Breast epithelium (tissue), 3 donors: ENCODE measurements at regions not wholly inside any gene's neighbourhood (a gene's known extent, or its start where the extent isn't known, plus 50 kb on each side); places are given as distances from the start of the nearest gene placed in this dataset.

Source experiments
- POLR2AphosphoS5 ChIP-seq, 3 donors: sonication (generic); formaldehyde crosslinking; IDR thresholded peaks; one replicate each; pipeline ENCODE4 v1.6.1; 2017; ENCODE audit warnings: antibody characterized with exemption in 3 of 3
- TF ChIP-seq, protein P1 (sequence below), 3 donors: fragments of 450-650 bp; IDR thresholded peaks; one replicate each; pipeline ENCODE4 v1.5.1; 2016 to 2017; ENCODE audit warnings: antibody characterized with exemption in 3 of 3, mild to moderate bottlenecking in 3 of 3, moderate library complexity in 3 of 3

DNA sequence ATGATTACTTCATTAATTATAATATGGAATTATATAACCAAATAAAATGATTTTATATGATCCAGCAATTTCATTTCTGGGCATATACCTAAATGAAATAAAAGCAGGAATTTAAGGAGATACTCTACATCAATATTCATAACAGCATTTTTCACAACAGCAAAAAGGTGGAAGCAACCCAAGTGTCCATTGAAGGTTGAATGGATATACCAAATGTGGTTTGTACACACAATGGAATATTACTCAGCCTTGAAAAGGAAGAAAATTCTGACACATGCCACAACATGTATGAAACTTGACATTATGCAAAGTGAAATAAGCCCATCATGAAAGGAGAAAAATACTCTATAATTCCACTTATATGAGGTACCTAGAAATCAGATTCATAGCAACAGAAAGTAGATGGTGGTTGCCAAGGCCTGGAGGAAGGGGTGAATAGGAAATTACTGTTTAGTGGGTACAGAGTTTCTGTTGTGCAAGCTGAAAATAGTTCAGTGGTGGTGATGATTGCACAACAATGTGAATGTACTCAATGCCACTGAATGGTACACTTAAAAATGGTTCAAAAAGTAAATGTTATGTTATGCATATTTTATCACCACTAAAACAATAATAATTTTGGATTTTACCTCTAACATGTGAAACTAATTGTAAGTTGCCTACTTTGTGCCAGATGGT lies 471.5 kb downstream of the SPRY1 start:
- TF ChIP-seq, protein P1, sequence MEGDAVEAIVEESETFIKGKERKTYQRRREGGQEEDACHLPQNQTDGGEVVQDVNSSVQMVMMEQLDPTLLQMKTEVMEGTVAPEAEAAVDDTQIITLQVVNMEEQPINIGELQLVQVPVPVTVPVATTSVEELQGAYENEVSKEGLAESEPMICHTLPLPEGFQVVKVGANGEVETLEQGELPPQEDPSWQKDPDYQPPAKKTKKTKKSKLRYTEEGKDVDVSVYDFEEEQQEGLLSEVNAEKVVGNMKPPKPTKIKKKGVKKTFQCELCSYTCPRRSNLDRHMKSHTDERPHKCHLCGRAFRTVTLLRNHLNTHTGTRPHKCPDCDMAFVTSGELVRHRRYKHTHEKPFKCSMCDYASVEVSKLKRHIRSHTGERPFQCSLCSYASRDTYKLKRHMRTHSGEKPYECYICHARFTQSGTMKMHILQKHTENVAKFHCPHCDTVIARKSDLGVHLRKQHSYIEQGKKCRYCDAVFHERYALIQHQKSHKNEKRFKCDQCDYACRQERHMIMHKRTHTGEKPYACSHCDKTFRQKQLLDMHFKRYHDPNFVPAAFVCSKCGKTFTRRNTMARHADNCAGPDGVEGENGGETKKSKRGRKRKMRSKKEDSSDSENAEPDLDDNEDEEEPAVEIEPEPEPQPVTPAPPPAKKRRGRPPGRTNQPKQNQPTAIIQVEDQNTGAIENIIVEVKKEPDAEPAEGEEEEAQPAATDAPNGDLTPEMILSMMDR (IDR thresholded peaks at IDR 0.05), result no peak
- TF ChIP-seq POLR2AphosphoS5 (IDR thresholded peaks at IDR 0.05), result no peak
